HCEC 1CT (cell line): ENCODE measurements at regions not wholly inside any gene's neighbourhood (a gene's known extent, or its start where the extent isn't known, plus 50 kb on each side); places are given as distances from the start of the nearest gene placed in this dataset.
"Not testable (repeated sequence)": the region's sequence is repeated elsewhere in the genome, so short reads cannot be mapped to it uniquely, and the experiment has no call there.

ENCODE experiments used
- DNase-seq: peaks from one replicate; pipeline ENCODE4 v3.0.0-alpha.2; 2017

- no peak for DNase-seq
Observed at GRCh38 chr14:88929656-88930436, 105.4 kb downstream of the TTC8 start.

- DNase-seq: no peak
Observed at GRCh38 chr14:88931321-88932110, 107.1 kb downstream of the TTC8 start.

- DNase-seq: no peak
Observed at GRCh38 chr14:88933191-88933590, 108.7 kb downstream of the TTC8 start.

- DNase-seq: no peak
Observed at GRCh38 chr14:88934351-88934806, 109.9 kb downstream of the TTC8 start.

- no peak for DNase-seq
Observed at GRCh38 chr14:88935083-88935482, 110.6 kb downstream of the TTC8 start.

GRCh38 chr14:88937706-88938105 is 113.3 kb downstream of the TTC8 start:
- DNase-seq: peak; percentile 20

- no peak for DNase-seq
Observed at GRCh38 chr14:88940671-88941070, 116.2 kb downstream of the TTC8 start.

- DNase-seq: no peak
Observed at GRCh38 chr14:88941414-88941813, 117.0 kb downstream of the TTC8 start.

- no peak for DNase-seq
Observed at GRCh38 chr14:88947646-88948598, 123.5 kb downstream of the TTC8 start.

GRCh38 chr14:88950069-88950468 is 125.6 kb downstream of the TTC8 start:
- no peak for DNase-seq

GRCh38 chr14:88951370-88951769 is 126.9 kb downstream of the TTC8 start:
- DNase-seq: no peak

GRCh38 chr14:88952901-88953300 is 128.4 kb downstream of the TTC8 start:
- no peak for DNase-seq

- DNase-seq: no peak
Observed at GRCh38 chr14:88955455-88955854, 131.0 kb downstream of the TTC8 start.

GRCh38 chr14:88960496-88960895 is 136.0 kb downstream of the TTC8 start:
- no peak for DNase-seq

GRCh38 chr14:88961214-88961613 is 136.8 kb downstream of the TTC8 start:
- no peak for DNase-seq

GRCh38 chr14:88962356-88962755 is 137.9 kb downstream of the TTC8 start:
- DNase-seq: no peak

GRCh38 chr14:88967299-88967698 is 142.8 kb downstream of the TTC8 start:
- no peak for DNase-seq

- no peak for DNase-seq
Observed at GRCh38 chr14:88975043-88975830, 150.8 kb downstream of the TTC8 start.

- DNase-seq: no peak
Observed at GRCh38 chr14:88975926-88976325, 151.5 kb downstream of the TTC8 start.

- DNase-seq: not testable (repeated sequence)
Observed at GRCh38 chr14:88980907-88981306, 156.5 kb downstream of the TTC8 start.

GRCh38 chr14:88981948-88982347 is 157.5 kb downstream of the TTC8 start:
- DNase-seq: no peak

GRCh38 chr14:88983755-88984154 is 159.3 kb downstream of the TTC8 start:
- peak; percentile 88 for DNase-seq
